Pancreas (tissue), 10 donors: ENCODE measurements at regions not wholly inside any gene's neighbourhood (a gene's known extent, or its start where the extent isn't known, plus 50 kb on each side); places are given as distances from the start of the nearest gene placed in this dataset.

ENCODE experiments used
- ATAC-seq, 4 donors: fragments of 200-7000 bp; cut with Tn5 transposase; one replicate each; pipeline versions ENCODE4 v1.8.0 to v1.9.1; 2020; ENCODE audit warnings: mild to moderate bottlenecking in 4 of 4, moderate library complexity in 4 of 4
- DNase-seq, 6 donors: peaks; one replicate each; pipeline ENCODE4 v3.0.0-alpha.2; 2020
- FAIRE-seq: peaks from 2 replicates; lab custom pipeline; 2012; peaks lifted over from hg19 to GRCh38; lab: Jason Lieb, UNC
- H3K27ac ChIP-seq, 4 donors: fragments of 200-600 bp; sonication (generic); 1 replicate in 3 of 4; 2 replicates in 1 of 4; pipeline versions ENCODE4 v1.5.0 to v1.8.0; 2020
- H3K27me3 ChIP-seq, 4 donors: fragments of 200-600 bp; one replicate each; pipeline ENCODE4 v1.8.0; 2021
- H3K36me3 ChIP-seq, 3 donors: fragments of 200-600 bp; sonication (generic) in 1 of 3; one replicate each; pipeline versions ENCODE4 v1.5.0 to v1.8.0; 2020 to 2021
- H3K4me1 ChIP-seq, 3 donors: fragments of 200-600 bp; one replicate each; pipeline ENCODE4 v1.8.0; 2021
- H3K4me3 ChIP-seq, 4 donors: fragments of 200-600 bp; sonication (generic) in 2 of 4; one replicate each; pipeline versions ENCODE4 v1.5.0 to v1.8.0; 2020 to 2021
- H3K9me3 ChIP-seq, 4 donors: fragments of 200-600 bp; one replicate each; pipeline ENCODE4 v1.8.0; 2021
- WGBS, 2 donors: extraction: QIAGEN DNeasy Blood & Tissue Kit; methylation state at CpG; one replicate each; pipeline ENCODE4 v1.1.7; 2013; 5-methylcytosine and 5-hydroxymethylcytosine counted together
- intact Hi-C, 3 donors: fragments of 100-400 bp; cut with DNase I; formaldehyde crosslinking; loops; one replicate each; pipeline versions ENCODE4 v1.11.1 to v1.14.2; 2022
- TF ChIP-seq, protein P1 (sequence below), 4 donors: fragments of 200-600 bp; sonication (generic) in 3 of 4; IDR thresholded peaks; one replicate each; pipeline versions ENCODE4 v1.5.0 to v1.8.0; 2021; ENCODE audit warnings: antibody characterized with exemption in 4 of 4
- donor health status: healthy with polysubstance abuse.
- donor health status: DM: no; HTN: no; CAD: no; lungs with moderate emphysema.
- donor health status: DM: no; HTN: no; CAD: no.
- donor health status: control.
- donor health status: control.
- donor health status: Bipolar disorder and iron deficiency.
- donor health status: DM: yes; HTN: yes; CAD: no.
- donor health status: DM: no; HTN: no; CAD: no.
- donor health status: DM: no; HTN: no; CAD: no.
- donor health status: DM: yes; HTN: yes; CAD: no.

DNA sequence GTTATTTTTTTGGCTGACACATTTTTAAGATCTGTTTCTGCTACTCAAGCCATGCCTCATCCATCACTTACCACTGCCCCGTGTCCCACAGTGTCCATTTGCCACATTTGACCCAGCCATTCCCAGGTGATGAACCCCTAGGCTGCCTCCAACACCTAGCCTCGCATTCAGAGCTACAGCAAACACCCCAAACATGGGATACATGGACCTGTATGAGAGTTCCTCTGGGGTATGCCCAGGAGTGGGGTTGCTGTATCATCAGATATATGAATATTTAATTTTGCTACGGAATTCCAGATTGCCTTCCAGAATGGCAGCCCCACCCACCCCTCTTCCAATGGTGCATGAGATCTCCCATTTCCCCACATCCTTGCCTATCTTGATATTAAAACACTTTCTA lies 190.1 kb upstream of the RNF32 start:
- intact Hi-C loops, result no loop called here
- no peaks in the 10 kb centered on the region for H3K36me3 ChIP-seq
- ATAC-seq (no peak), FAIRE-seq (no peak), DNase-seq (no peak)
- no peaks in the 10 kb centered on the region for H3K27me3 ChIP-seq
- H3K9me3 ChIP-seq, result no peaks in the 10 kb centered on the region
- TF ChIP-seq, protein P1, sequence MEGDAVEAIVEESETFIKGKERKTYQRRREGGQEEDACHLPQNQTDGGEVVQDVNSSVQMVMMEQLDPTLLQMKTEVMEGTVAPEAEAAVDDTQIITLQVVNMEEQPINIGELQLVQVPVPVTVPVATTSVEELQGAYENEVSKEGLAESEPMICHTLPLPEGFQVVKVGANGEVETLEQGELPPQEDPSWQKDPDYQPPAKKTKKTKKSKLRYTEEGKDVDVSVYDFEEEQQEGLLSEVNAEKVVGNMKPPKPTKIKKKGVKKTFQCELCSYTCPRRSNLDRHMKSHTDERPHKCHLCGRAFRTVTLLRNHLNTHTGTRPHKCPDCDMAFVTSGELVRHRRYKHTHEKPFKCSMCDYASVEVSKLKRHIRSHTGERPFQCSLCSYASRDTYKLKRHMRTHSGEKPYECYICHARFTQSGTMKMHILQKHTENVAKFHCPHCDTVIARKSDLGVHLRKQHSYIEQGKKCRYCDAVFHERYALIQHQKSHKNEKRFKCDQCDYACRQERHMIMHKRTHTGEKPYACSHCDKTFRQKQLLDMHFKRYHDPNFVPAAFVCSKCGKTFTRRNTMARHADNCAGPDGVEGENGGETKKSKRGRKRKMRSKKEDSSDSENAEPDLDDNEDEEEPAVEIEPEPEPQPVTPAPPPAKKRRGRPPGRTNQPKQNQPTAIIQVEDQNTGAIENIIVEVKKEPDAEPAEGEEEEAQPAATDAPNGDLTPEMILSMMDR (IDR thresholded peaks at IDR 0.05), result no peak
- H3K4me1 ChIP-seq, result no peaks in the 10 kb centered on the region
- no peak overlapping the region for H3K4me3 ChIP-seq
- no peak overlapping the region for H3K27ac ChIP-seq
- WGBS, 2 donors, result 61 to 72% methylated on average over 3 of the region's 3 CpGs

DNA sequence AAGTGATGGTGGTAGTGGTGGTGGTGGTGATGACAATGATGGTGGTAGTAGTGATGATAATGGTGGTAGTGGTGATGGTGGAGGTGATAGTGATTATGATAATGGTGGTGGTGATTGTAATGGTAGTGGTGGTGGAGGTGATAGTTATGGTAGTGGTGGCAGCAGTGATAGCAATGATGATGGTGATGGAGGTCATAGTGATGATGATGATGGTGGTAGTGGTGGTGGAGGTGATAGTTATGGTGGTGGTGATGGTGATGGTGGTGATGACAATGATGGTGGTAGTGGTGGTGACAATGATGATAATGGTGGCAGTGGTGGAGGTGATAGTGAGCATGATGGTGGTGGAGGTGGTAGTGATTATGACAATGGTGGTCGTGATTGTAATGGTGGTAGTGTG lies 191.7 kb upstream of the RNF32 start:
- Histone ChIP-seq H3K9me3 (no peaks in the 10 kb centered on the region), H3K27me3 (no peaks in the 10 kb centered on the region), H3K4me1 (no peaks in the 10 kb centered on the region), H3K4me3 (no peak overlapping the region), H3K36me3 (no peaks in the 10 kb centered on the region), H3K27ac (no peak overlapping the region)
- WGBS, 2 donors, result 56 to 77% methylated on average over 1 of the region's 1 CpG
- TF ChIP-seq, protein P1 (IDR thresholded peaks at IDR 0.05), result no peak
- DNase-seq (no peak), FAIRE-seq (no peak), ATAC-seq (no peak)
- intact Hi-C loops, result no loop called here

GRCh38 chr7:156446990-156447389 lies 193.6 kb upstream of the RNF32 start:
- Histone ChIP-seq H3K27ac (no peak overlapping the region), H3K36me3 (no peaks in the 10 kb centered on the region), H3K4me3 (no peak overlapping the region), H3K9me3 (no peaks in the 10 kb centered on the region), H3K27me3 (no peaks in the 10 kb centered on the region), H3K4me1 (no peaks in the 10 kb centered on the region)
- intact Hi-C loops, result no loop called here
- DNase-seq, result no peak
- FAIRE-seq, result no peak
- no peak for ATAC-seq
- TF ChIP-seq, protein P1 (IDR thresholded peaks at IDR 0.05), result no peak

DNA sequence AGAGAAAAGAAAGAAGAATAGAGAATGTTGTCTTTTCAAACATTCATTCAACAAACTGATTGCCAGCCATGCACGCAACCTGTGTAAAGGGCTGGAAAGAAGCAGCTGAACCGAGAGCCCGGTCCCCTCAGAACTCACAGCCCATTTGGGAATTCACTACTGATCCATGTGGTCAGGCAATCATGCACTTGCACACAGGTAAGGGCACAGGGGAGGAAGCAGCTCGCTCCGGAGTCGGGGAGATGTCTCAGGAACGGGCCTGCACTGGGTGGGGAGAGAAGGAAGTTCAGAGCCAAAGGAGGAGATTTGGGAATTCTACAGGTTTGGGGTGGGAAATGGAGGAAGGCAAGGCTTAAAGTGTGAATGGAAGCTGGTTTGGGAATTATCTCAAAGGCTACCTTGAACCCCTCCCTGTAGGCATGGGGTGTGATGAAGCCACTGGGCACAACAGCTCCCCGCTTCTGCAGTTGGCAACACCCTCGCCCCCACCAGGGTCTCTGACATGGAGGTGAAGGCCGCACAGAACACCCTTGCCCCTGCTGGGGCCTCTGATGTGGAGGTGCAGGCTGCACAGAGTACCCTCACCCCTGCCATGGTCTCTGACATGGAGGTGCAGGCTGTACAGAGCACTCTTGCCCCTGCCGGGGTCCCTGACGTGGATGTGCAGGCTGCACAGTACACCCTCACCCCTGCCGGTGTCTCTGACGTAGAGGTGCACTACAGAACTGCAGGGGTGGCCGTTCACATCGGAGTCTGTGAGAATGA lies 194.4 kb upstream of the RNF32 start:
- TF ChIP-seq, protein P1 (IDR thresholded peaks at IDR 0.05), result no peak
- intact Hi-C loops, result no loop called here
- no peaks in the 10 kb centered on the region for H3K27me3 ChIP-seq
- no peaks in the 10 kb centered on the region for H3K36me3 ChIP-seq
- no peak for ATAC-seq
- no peak overlapping the region for H3K27ac ChIP-seq
- FAIRE-seq, result no peak
- WGBS, 2 donors, result 78 to 85% methylated on average over 16 of the region's 16 CpGs
- H3K4me3 ChIP-seq, result no peak overlapping the region
- H3K9me3 ChIP-seq, result no peaks in the 10 kb centered on the region
- H3K4me1 ChIP-seq, result no peaks in the 10 kb centered on the region
- no peak for DNase-seq

DNA sequence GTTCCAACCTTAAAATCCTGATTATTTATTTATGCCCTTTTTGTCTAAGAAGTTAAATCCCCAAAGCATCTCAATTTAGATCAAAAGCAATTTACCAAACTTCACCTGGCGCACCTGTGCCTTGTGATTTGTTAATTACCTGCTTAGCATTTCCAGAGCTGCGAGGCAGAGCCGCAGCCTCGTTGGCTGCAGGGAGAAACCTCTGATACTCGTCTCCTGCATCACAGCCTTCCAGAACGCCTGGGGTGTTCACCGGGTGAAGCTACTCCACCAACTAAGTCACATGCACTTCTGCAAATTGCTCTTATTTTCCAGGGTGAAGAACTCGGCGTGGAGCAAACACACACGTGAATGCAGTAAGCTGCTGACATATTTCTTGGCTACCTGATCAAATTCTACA lies 198.1 kb upstream of the RNF32 start:
- WGBS, 2 donors, result 32 to 38% methylated on average over 10 of the region's 10 CpGs
- FAIRE-seq, result no peak

More for the DNA sequence above, 198.1 kb upstream of the RNF32 start:
- Histone ChIP-seq H3K27ac (no peak overlapping the region), H3K27me3 (no peaks in the 10 kb centered on the region), H3K4me1 (no peaks in the 10 kb centered on the region), H3K36me3 (no peaks in the 10 kb centered on the region), H3K9me3 (no peaks in the 10 kb centered on the region), H3K4me3 (no peak overlapping the region)
- no peak for DNase-seq
- no peak for ATAC-seq
- intact Hi-C loops, result no loop called here
- TF ChIP-seq, protein P1 (IDR thresholded peaks at IDR 0.05), result no peak
